ENCODE measurements at regions not wholly inside any gene's neighbourhood (a gene's known extent, or its start where the extent isn't known, plus 50 kb on each side); places are given as distances from the start of the nearest gene placed in this dataset.

GRCh38 chr22:34588871-34589545, 476.9 kb upstream of the ISX start:
- DNase-seq (ENCODE audit: low spot score) = no peak
- peaks cover 9% of the 10 kb centered on the region for H3K9me3 Mint-ChIP-seq (ENCODE audit: low read depth)
- H3K4me3 Mint-ChIP-seq (ENCODE audit: unreplicated experiment) = no peak overlapping the region
- H3K27me3 Mint-ChIP-seq (ENCODE audit: low read depth) = peaks cover 2% of the 10 kb centered on the region
- peaks cover 13% of the 10 kb centered on the region for H3K4me1 Mint-ChIP-seq (ENCODE audit: low read depth)
- TF ChIP-seq CTCF (IDR thresholded peaks at IDR 0.05) = no peak
- no peak overlapping the region for H3K27ac Mint-ChIP-seq (ENCODE audit: unreplicated experiment)
- H3K36me3 Mint-ChIP-seq (ENCODE audit: low read depth) = no peaks in the 10 kb centered on the region

- Mint-ChIP-seq H3K27me3 (ENCODE audit: low read depth) (peaks cover 2% of the 10 kb centered on the region), H3K27ac (ENCODE audit: unreplicated experiment) (no peak overlapping the region), H3K4me1 (ENCODE audit: low read depth) (peaks cover 9% of the 10 kb centered on the region), H3K36me3 (ENCODE audit: low read depth) (no peaks in the 10 kb centered on the region), H3K4me3 (ENCODE audit: unreplicated experiment) (no peak overlapping the region), H3K9me3 (ENCODE audit: low read depth) (peaks cover 13% of the 10 kb centered on the region)
- DNase-seq (ENCODE audit: low spot score) = no peak
- TF ChIP-seq CTCF (IDR thresholded peaks at IDR 0.05) = no peak
These were observed 473.7 kb upstream of the ISX start for GRCh38 chr22:34592123-34592740.

GRCh38 chr22:34599567-34599966, 466.4 kb upstream of the ISX start:
- Mint-ChIP-seq H3K9me3 (ENCODE audit: low read depth) (peaks cover 4% of the 10 kb centered on the region), H3K27me3 (ENCODE audit: low read depth) (peaks cover 1% of the 10 kb centered on the region), H3K4me3 (ENCODE audit: unreplicated experiment) (no peak overlapping the region), H3K36me3 (ENCODE audit: low read depth) (no peaks in the 10 kb centered on the region), H3K27ac (ENCODE audit: unreplicated experiment) (no peak overlapping the region), H3K4me1 (ENCODE audit: low read depth) (no peaks in the 10 kb centered on the region)
- no peak for TF ChIP-seq CTCF (IDR thresholded peaks at IDR 0.05)
- no peak for DNase-seq (ENCODE audit: low spot score)

GRCh38 chr22:34604312-34604711, 461.6 kb upstream of the ISX start:
- H3K4me3 Mint-ChIP-seq (ENCODE audit: unreplicated experiment) = no peak overlapping the region
- no peak overlapping the region for H3K27ac Mint-ChIP-seq (ENCODE audit: unreplicated experiment)
- TF ChIP-seq CTCF (IDR thresholded peaks at IDR 0.05) = no peak
- no peaks in the 10 kb centered on the region for H3K36me3 Mint-ChIP-seq (ENCODE audit: low read depth)
- peaks cover 1% of the 10 kb centered on the region for H3K27me3 Mint-ChIP-seq (ENCODE audit: low read depth)
- no peak for DNase-seq (ENCODE audit: low spot score)
- H3K4me1 Mint-ChIP-seq (ENCODE audit: low read depth) = no peaks in the 10 kb centered on the region
- peaks cover 3% of the 10 kb centered on the region for H3K9me3 Mint-ChIP-seq (ENCODE audit: low read depth)

GRCh38 chr22:34608106-34608505, 457.9 kb upstream of the ISX start:
- Mint-ChIP-seq H3K36me3 (ENCODE audit: low read depth) (no peaks in the 10 kb centered on the region), H3K9me3 (ENCODE audit: low read depth) (peaks cover 7% of the 10 kb centered on the region), H3K27ac (ENCODE audit: unreplicated experiment) (no peak overlapping the region), H3K4me3 (ENCODE audit: unreplicated experiment) (no peak overlapping the region), H3K4me1 (ENCODE audit: low read depth) (no peaks in the 10 kb centered on the region), H3K27me3 (ENCODE audit: low read depth) (no peaks in the 10 kb centered on the region)
- no peak for DNase-seq (ENCODE audit: low spot score)
- TF ChIP-seq CTCF (IDR thresholded peaks at IDR 0.05) = no peak
